HG03457 (cell line): ENCODE measurements at regions not wholly inside any gene's neighbourhood (a gene's known extent, or its start where the extent isn't known, plus 50 kb on each side); places are given as distances from the start of the nearest gene placed in this dataset.

ENCODE experiments used
- ATAC-seq: cut with Tn5 transposase; IDR thresholded peaks from one replicate; pipeline ENCODE4 v1.9.1; 2021; ENCODE audit warnings: moderate number of reproducible peaks; ENCODE audit not compliant: unreplicated experiment

DNA sequence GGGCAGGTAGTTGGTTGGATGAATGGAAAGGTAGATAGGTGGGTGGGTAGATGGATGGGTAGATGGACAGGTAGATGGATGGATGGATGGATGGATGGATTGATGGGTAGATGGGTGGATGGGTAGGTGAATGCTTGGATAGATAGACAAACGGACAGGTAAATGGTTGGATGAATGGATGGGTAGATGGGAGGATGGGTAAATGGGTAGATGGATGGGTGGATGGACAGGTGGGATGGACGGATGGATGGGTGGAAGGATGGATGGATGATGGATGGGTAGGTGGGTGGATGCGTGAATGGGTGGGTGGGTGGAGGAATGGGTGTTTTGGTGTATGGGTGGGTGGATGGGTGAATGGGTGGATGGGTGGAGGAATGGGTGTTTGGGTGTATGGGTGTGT, 50.1 kb upstream of the ASAP2 start:
- ATAC-seq, result no peak

- ATAC-seq, result no peak
Observed at GRCh38 chr2:9154061-9154460, 52.6 kb upstream of the ASAP2 start.

DNA sequence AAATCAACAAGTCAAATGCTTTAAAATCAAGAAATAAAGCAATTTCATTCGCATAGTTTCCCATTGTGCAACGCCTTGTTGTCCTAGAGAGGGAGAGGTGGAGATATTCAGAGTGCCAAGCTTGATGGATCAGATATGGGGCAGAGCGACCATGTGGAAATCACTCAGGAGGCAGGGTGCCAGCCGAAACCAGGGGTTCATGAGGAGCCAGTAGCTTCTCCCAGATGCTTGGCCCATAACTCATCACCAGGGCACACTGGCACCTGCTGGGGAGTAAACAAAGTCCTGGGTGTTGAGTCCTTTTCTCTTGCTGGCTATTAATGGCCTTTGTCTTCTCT, 53.0 kb upstream of the ASAP2 start:
- ATAC-seq, result no peak

DNA sequence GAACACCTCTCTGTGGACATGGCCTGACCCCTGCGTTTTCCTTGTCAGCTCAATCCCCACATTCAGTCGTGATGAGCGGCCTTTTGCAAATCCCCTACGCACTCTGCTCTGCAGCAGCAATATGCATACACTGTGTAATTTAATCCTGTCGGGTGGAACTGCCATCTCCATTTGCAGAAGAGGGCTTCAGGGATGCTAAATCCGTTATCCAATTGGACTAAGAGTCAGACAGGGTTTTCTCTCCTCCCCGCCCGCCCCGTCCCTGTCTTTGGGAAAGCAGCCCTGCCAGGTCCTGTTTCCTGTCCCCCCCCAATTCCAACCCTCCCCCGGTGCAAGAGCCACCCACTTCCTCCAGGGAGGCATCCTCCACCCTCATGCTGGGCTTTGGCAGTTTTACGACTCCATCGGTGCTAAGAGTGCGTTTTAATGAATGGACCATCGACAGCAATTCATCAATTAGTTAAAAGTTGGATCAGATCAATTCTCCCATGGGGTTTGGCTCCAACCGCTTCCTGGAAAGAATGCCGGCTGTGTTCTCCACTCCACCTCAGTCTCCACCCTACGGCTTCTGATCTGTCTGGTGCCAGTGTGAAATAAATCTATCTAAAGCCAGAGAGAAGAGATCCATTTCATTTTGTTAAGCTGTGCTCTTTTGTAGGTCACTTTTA, 53.5 kb upstream of the ASAP2 start:
- no peak for ATAC-seq

DNA sequence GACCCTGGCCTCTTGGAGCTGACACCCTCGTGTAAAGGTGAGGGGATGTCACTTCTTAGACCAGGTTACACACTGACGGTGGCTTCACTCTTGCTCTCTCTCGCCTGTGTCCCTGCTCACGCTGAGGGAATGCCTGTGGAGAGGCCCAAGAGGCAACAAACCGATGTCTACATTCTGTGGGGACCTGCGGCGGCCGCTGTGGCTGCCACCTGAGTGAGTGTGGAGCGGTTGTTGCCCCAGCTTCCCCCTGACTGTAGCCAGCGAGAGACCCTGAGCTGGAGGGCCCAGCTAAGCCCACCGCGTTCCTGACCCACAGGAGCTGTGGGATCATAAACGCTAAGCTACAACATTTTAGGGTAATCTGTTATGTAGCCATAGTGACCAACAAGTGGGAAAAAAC, 55.7 kb upstream of the ASAP2 start:
- ATAC-seq, result no peak

GRCh38 chr2:9150568-9150900, 56.1 kb upstream of the ASAP2 start:
- no peak for ATAC-seq

DNA sequence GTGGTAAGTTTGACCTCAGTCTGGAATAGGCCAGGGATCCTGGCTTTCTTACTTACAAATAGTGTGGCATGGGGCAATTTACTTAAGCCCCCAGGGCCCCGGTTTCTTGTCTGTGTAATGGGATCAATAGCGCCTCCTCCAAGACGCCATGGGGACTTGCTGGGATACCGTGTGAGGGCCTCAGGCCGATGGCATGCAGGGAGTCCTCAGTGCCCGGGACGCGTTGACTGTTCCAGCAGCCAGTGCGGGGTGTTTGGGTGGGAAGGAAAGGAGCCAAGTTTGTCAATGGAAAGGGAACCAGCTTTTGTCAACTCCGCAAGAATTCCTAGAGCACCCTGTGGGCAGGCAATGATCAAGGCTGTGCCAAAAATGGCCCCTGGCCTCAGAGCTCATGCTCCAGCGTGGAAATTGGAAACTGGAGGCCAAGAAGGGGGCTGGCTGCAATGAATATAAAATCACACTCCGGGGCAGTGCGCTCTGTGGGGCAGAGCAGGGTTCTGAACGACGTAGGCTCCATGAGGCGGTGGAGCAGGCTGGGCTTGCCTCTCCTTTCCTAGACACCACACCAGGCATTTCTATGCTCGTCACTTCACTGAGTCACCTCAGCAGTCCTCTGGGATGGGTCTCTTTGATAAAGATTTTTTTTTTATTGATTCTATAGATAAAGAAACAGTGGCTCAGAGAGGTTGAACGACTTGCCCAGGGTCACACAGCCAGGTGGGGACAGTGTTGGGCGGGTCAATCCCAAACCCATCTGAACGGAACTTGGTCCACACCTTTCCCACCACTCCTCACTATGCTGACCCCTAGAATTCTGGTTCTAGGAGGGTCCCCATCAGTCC, 56.7 kb upstream of the ASAP2 start:
- ATAC-seq, result no peak

DNA sequence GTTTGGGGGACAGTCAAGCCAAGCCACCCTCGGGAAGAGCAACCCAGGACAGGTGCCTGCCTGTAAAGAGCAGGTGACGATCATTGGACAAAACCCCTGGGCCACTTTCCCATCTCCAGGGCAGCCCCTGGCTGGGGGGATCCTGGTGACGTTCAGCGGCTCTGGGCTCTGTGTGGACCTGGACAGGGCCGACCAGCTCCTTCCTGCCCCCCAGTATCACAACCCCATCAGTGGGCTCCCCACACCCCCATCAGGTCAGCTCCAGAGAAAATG, 57.3 kb upstream of the ASAP2 start:
- no peak for ATAC-seq

DNA sequence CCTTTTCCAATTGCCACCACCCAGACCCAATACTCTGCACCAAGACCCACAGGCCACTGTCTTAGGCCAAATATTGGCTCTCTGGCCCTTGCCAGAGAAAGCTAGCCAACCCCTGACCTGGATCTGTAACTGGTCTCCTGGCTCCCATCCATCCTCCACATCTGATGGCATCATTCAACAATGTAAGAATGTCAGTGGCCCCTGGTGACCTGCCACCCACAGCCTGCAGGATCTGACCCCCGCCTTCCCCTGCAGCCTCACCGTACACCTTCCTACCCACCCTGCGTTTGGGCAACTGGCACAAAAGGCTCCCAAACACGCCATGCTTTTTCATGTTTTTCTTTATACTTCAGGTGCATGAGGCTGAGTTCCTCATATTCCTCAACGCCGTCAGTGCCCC, 60.0 kb upstream of the ASAP2 start:
- ATAC-seq, result no peak

- ATAC-seq, result no peak
Observed at GRCh38 chr2:9145752-9146430, 60.7 kb upstream of the ASAP2 start.

DNA sequence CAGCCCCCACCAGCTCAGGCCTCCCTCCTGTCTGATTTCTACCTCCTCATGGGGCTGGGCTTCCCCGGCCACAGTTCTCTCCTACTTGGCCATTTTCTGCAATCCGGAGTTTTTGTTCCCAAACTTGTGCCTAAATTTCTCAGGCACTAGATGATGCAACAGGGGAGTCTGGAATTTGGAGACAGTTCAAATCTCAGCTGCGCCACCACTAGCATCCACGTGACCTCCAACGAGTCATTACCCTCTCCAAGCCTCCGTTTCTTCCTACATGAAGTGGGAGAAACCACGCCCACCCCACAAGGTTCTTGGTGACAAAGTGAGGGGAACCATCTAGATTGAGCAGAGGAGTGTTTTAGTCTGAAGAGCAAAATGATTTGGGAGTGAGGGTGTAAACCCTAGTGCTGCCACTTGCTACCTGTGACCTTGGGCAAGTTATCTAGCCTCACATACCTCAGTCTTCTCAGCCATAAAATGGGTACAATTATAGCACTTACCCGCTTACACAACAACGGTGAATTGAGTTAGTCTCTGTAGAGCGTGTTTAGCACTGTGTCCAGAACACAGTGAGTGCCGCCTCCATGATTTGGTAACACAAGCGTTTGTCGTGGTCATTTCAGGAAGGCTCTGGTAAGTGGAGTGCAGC, 61.4 kb upstream of the ASAP2 start:
- no peak for ATAC-seq

DNA sequence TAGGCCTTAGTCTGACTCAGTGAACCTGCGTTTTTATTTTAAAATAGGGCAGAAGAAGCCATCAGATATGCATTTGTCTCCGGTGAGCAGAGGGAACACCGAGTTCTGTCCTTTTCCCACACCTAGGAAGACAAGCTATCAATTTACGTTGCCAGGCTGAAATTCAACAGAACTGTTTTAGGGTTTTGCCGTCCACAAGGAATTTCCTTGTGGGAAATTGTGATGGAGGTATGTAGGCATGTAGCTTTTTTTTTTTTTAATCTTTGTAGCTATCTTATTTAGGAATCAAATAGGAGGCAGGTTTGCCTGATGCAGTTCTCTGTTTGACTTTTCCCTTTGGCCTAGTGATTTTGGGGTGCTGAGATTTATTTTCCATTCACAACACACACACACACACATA, 62.0 kb upstream of the ASAP2 start:
- no peak for ATAC-seq

GRCh38 chr2:9144046-9144445, 62.6 kb upstream of the ASAP2 start:
- ATAC-seq, result no peak

GRCh38 chr2:9143264-9143815, 63.3 kb upstream of the ASAP2 start:
- no peak for ATAC-seq

GRCh38 chr2:9142551-9143263, 63.9 kb upstream of the ASAP2 start:
- no peak for ATAC-seq

GRCh38 chr2:9141706-9142460, 64.7 kb upstream of the ASAP2 start:
- ATAC-seq, result no peak

DNA sequence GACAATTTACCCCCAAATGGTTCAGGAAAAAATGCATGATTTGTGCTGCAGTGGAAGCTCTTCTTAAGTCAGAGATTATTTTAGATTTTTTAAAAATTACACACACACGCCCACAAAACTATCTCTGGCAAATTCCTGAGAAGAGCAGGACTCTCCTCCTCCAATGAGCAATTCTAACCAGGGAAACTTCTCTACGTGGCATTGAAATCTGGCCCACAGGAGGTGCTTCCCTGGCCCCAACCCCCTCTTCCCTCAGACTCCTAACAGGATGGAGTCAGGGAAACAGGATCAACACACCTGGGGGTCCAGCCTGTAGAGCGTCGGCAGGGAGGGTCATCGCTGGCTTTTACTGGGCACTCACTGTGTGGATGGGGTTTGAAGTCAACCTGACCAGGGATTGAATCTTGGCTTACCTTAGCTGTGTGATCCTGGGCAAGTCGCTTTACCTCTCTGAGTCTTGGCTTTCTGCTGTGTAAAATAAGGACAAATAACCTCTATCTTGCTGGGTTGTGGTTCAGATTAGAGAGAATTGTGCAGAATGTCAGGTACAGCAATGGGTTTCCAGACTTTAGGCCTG, 65.4 kb upstream of the ASAP2 start:
- no peak for ATAC-seq

DNA sequence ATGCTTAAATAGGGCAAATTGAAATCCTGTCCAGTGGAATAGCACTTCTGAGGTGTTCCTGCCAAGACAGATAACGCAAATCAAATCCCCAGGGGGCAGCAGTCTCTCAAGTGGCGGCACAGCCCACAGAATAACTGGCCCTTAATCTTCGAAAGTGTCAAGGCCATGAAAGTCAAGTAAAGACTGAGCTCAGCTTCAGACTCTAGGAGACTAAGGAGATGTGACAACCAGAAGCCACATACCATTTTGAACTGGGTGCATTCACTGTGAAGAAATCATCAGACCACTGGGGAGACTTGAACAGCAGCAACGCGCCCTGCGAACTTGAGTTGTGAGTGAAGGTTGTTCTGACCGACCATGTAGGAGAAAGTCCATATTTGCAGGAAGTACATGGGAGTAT, 66.0 kb upstream of the ASAP2 start:
- no peak for ATAC-seq

DNA sequence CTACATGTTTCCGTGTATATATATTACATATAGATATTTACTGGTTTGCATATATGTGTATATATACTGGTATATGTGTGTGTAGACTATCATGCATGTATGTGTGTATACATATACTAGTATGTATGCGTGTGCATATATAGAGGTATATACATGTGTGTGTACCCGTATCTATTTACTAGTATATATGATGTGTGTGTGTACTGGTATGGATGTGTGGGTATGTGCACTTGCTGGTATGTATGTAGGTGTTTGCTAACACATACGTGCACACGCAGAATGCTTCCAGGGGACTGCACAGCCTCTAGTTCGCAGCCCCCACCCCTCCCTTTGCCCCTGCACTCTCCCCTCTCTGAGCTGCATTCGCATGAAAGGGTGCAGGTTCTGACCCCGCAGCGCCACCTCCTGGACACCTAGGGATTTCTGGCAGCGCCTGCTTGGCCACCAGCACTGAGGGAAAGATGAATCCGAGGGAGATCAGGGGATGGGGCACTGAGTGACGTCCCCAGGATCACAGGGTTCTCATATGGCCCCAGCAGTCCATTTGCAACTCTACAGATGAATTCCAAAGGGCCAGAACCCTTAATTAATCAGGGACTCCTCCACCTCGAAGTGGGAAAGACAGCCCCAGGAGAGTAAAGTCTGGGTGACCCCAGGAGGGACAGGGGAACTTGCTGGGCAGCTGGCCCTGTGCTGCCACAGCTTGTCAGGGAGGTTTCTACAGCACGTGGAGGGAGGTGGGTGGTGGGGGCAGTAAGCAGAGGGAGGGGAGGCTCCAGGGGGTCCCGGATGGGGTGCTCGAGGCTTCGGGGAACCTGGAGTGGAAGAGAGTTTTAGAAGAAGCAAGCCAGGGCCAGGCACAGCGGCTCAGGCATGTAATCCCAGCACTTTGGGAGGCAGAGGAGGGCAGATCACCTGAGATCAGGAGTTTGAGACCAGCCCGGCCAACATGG, 66.8 kb upstream of the ASAP2 start:
- no peak for ATAC-seq
